SH-SY5Y (cell line): ENCODE measurements at regions not wholly inside any gene's neighbourhood (a gene's known extent, or its start where the extent isn't known, plus 50 kb on each side); places are given as distances from the start of the nearest gene placed in this dataset.

ENCODE experiments used
- GATA2 ChIP-seq: IDR thresholded peaks from 2 replicates; pipeline ENCODE4 v1.6.1; 2011; ENCODE audit warnings: mild to moderate bottlenecking, low read depth, low read length
- GATA3 ChIP-seq: IDR thresholded peaks from 2 replicates; pipeline ENCODE4 v1.6.1; 2011; ENCODE audit warnings: low read depth, mild to moderate bottlenecking, low read length, moderate library complexity

DNA sequence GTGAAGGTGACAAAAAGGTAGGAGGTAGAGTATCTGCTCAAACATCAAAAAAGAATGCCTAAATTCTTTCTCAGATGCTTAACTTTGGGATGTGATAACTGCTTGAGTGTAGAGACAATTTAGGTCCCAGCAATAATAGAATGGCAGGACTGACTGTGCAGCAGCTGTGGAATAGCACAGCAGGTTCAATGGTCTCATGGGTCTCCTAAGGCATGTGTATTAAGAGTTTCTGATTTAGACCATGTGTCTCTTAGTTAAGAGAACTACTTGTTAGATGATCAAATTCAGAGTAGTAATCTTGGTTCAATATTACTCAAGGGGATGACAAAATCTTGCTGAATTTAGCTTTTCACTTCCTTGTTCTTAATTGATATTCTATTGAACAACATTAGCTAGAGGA, 72.0 kb downstream of the ALX1 start:
- TF ChIP-seq GATA3 (no peak), GATA2 (no peak)

DNA sequence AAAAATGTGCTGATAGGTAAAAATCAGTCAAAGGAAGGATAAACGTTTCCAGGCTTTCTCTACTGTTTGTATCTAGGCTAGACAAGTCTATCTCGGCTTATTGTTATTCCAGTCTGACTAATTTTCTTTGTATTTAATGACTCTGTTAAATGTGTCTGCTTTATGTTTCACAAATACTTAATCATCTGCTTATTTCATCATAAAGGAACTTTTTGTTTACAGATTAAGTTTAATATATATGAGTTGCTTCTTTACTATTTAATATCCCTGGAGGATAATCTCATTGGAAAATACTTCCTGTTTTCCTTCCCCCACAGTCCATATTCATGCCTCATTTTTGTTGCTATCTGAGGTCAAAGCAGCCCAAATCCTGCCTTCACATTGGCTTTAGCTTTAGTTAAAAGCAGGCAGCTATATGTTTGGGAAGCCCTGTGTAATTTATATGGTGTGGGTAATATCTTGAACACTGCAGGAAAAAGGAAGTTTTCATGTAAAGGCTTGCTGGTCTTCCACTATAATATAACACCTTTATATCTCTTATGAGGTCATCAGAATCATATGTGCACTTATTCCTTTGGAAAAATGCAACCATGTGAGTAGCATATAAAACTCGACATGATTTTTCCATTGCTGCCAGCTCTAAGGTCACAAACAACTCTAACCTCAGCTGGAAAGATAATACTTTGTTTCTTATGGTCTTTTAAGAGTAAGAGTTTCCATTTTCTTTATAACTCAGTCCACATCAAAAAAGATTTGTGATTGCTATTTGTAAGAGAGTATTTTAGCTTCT, 76.8 kb downstream of the ALX1 start:
- no peak for TF ChIP-seq GATA2
- no peak for TF ChIP-seq GATA3

DNA sequence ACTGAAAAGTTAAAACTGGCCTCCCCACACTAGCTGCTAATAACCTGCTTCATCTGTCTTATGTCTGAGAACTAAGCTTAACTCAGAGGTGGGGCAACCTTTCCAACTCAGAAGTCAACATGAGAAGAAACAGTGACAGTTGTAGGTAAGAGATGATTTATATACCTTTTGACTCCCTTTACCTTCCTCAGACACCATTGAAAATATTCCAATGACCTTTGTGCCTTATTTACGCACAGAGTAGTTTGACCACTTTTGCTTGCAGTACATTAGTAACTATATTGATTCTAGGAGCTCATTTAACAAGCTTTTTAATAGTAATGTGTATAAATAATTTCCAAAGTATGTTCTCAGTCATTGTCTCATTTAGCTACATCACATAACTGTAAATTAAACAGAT, 77.6 kb downstream of the ALX1 start:
- TF ChIP-seq GATA2 (no peak), GATA3 (no peak)

GRCh38 chr12:85358715-85359114, 78.7 kb downstream of the ALX1 start:
- TF ChIP-seq GATA2: no peak
- no peak for TF ChIP-seq GATA3

- no peak for TF ChIP-seq GATA3
- TF ChIP-seq GATA2: no peak
These were observed 83.6 kb downstream of the ALX1 start for GRCh38 chr12:85363382-85364190.

- TF ChIP-seq GATA3 (no peak), GATA2 (no peak)
These were observed 87.9 kb downstream of the ALX1 start for GRCh38 chr12:85367936-85368335.

GRCh38 chr12:85369365-85370154, 89.5 kb downstream of the ALX1 start:
- TF ChIP-seq GATA3: no peak
- TF ChIP-seq GATA2: no peak

- TF ChIP-seq GATA2: no peak
- no peak for TF ChIP-seq GATA3
These were observed 93.0 kb downstream of the ALX1 start for GRCh38 chr12:85373045-85373444.

DNA sequence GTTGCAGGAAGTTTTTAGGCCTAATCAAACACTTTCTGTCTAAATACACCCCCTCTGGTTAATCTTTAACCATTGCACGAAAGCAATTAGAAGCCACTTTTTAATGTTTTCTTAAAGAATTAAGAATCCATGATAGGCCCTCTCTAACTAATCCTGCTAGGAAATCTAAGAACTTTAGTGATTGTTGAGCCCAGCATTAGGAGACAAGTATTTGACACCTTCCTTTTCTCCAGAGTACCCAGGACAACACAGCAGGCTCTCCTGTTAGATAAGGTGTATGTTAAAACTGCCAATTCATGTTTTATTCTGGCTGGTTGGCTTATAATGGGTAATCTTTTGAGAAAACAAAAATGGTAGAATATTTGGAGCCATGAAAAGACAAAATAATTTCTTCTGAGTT, 95.0 kb downstream of the ALX1 start:
- TF ChIP-seq GATA2 (no peak), GATA3 (no peak)

DNA sequence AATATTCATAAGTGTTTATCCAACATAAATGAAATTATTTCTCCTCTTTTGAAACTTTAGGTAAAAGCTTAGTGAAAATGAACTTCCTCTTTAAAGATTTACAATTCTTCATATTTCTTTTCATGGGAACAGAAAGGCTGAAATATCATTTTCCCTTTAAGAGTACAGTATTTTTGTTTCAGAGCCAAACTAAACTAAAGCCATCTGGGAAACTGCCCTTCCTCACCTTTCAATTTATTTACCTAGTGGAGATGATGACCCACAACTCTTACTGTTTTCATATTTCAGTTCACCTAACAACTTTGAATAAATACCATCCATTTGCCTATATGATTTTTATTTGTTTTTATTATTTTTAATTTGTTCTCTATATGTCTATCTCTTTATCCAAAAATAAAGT, 105.4 kb downstream of the ALX1 start:
- no peak for TF ChIP-seq GATA3
- TF ChIP-seq GATA2: no peak

DNA sequence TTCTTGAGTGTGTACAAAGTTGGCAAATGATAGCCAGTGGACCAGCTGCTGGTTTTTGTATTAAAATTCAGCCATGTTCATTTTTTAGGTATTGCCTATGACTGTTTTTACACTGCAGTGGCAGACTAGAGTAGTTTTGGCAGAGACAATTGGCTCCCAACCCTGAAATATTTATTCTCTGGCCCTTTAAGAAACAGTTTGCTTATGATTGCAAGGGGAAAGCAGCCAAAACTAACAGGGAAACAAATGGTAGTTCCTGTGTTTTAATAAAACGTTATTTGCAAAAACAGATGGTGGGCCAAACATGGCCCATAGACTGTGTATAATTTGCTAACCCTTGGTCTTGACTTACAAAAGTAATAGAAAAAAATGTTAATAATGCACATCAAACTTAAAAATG, 110.2 kb downstream of the ALX1 start:
- TF ChIP-seq GATA2 (no peak), GATA3 (no peak)

GRCh38 chr12:85392508-85392907, 112.5 kb downstream of the ALX1 start:
- TF ChIP-seq GATA2 (no peak), GATA3 (0 out of 2 replicates have a peak, but pooled peaks have one; percentile 10)

GRCh38 chr12:85393606-85394005, 113.6 kb downstream of the ALX1 start:
- TF ChIP-seq GATA3 (no peak), GATA2 (no peak)

GRCh38 chr12:85394065-85394464, 114.0 kb downstream of the ALX1 start:
- no peak for TF ChIP-seq GATA3
- no peak for TF ChIP-seq GATA2
